ENCODE measurements at regions not wholly inside any gene's neighbourhood (a gene's known extent, or its start where the extent isn't known, plus 50 kb on each side); places are given as distances from the start of the nearest gene placed in this dataset.

- no peaks in the 10 kb centered on the region for H3K36me3 ChIP-seq (ENCODE audit: low read depth)
- H3K9me3 ChIP-seq (ENCODE audit: severe bottlenecking), result no peaks in the 10 kb centered on the region
- H3K4me1 ChIP-seq (ENCODE audit: insufficient read depth, poor library complexity, severe bottlenecking), result peaks cover 7% of the 10 kb centered on the region
- no peaks in the 10 kb centered on the region for H3K27me3 ChIP-seq (ENCODE audit: insufficient read depth, poor library complexity, severe bottlenecking)
- H3K4me3 ChIP-seq (ENCODE audit: severe bottlenecking), result no peak overlapping the region
- H3K27ac ChIP-seq (ENCODE audit: poor library complexity, severe bottlenecking), result no peak overlapping the region
- no peak for DNase-seq (ENCODE audit: low spot score)
- TF ChIP-seq, protein P1, sequence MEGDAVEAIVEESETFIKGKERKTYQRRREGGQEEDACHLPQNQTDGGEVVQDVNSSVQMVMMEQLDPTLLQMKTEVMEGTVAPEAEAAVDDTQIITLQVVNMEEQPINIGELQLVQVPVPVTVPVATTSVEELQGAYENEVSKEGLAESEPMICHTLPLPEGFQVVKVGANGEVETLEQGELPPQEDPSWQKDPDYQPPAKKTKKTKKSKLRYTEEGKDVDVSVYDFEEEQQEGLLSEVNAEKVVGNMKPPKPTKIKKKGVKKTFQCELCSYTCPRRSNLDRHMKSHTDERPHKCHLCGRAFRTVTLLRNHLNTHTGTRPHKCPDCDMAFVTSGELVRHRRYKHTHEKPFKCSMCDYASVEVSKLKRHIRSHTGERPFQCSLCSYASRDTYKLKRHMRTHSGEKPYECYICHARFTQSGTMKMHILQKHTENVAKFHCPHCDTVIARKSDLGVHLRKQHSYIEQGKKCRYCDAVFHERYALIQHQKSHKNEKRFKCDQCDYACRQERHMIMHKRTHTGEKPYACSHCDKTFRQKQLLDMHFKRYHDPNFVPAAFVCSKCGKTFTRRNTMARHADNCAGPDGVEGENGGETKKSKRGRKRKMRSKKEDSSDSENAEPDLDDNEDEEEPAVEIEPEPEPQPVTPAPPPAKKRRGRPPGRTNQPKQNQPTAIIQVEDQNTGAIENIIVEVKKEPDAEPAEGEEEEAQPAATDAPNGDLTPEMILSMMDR (IDR thresholded peaks at IDR 0.05; ENCODE audit: poor library complexity, severe bottlenecking), result no peak
- ATAC-seq (ENCODE audit: low read depth), result no peak; the same call in 2 of the 3 replicates
These were observed 484.6 kb downstream of the GATA3 start for GRCh38 chr10:8539056-8539455.

DNA sequence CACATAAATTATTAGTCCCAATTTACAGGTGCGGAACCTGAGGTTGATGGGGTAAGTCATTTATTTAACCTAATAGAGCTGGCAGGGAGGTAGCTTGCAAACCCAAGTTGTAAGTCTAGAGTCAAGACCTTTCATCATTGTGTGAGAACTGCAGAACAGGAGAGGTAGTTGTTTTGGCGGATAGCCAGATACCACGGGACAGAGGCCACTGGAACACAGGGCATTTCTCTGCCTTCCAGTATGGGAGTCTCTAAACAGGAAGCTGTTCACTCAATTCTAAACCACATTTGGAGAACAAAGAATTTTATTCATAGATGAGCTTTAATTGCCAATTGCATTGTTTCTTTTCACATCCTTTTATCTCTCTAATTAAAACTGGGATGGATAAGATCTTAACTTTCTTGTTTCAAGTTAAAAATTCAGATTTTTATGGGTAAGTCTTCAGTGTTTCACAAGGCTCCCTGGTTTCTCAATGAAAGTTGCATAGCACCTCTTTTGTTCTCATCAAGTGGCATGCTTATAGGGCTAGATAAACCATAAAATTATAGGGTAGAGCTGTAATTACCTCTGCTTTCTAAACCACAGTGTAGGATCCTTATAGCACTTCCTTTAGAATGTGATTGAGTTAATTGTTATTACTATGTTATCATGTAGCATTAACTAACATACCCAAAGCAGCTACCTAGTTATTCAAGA lies 489.0 kb downstream of the GATA3 start:
- ATAC-seq (ENCODE audit: low read depth) (no peak; the same call in 1 of the 3 replicates), DNase-seq (ENCODE audit: low spot score) (no peak)
- Histone ChIP-seq H3K36me3 (ENCODE audit: low read depth) (no peaks in the 10 kb centered on the region), H3K4me1 (ENCODE audit: insufficient read depth, poor library complexity, severe bottlenecking) (peaks cover 11% of the 10 kb centered on the region), H3K9me3 (ENCODE audit: severe bottlenecking) (no peaks in the 10 kb centered on the region), H3K27me3 (ENCODE audit: insufficient read depth, poor library complexity, severe bottlenecking) (no peaks in the 10 kb centered on the region), H3K27ac (ENCODE audit: poor library complexity, severe bottlenecking) (peak overlapping the region; percentile 13), H3K4me3 (ENCODE audit: severe bottlenecking) (no peak overlapping the region)
- TF ChIP-seq, protein P1 (IDR thresholded peaks at IDR 0.05; ENCODE audit: poor library complexity, severe bottlenecking), result no peak

GRCh38 chr10:8544057-8544380 lies 489.5 kb downstream of the GATA3 start:
- peak overlapping the region; percentile 13 for H3K27ac ChIP-seq (ENCODE audit: poor library complexity, severe bottlenecking)
- H3K4me3 ChIP-seq (ENCODE audit: severe bottlenecking), result no peak overlapping the region
- no peaks in the 10 kb centered on the region for H3K27me3 ChIP-seq (ENCODE audit: insufficient read depth, poor library complexity, severe bottlenecking)
- ATAC-seq (ENCODE audit: low read depth) (peak; percentile 93), DNase-seq (ENCODE audit: low spot score) (no peak)
- TF ChIP-seq, protein P1 (IDR thresholded peaks at IDR 0.05; ENCODE audit: poor library complexity, severe bottlenecking), result no peak
- H3K9me3 ChIP-seq (ENCODE audit: severe bottlenecking), result no peaks in the 10 kb centered on the region
- peaks cover 11% of the 10 kb centered on the region for H3K4me1 ChIP-seq (ENCODE audit: insufficient read depth, poor library complexity, severe bottlenecking)
- no peaks in the 10 kb centered on the region for H3K36me3 ChIP-seq (ENCODE audit: low read depth)

GRCh38 chr10:8544500-8544899 lies 490.0 kb downstream of the GATA3 start:
- DNase-seq (ENCODE audit: low spot score), result no peak
- H3K4me1 ChIP-seq (ENCODE audit: insufficient read depth, poor library complexity, severe bottlenecking), result peaks cover 11% of the 10 kb centered on the region
- no peaks in the 10 kb centered on the region for H3K36me3 ChIP-seq (ENCODE audit: low read depth)
- H3K27ac ChIP-seq (ENCODE audit: poor library complexity, severe bottlenecking), result peak overlapping the region; percentile 13
- H3K9me3 ChIP-seq (ENCODE audit: severe bottlenecking), result no peaks in the 10 kb centered on the region
- H3K27me3 ChIP-seq (ENCODE audit: insufficient read depth, poor library complexity, severe bottlenecking), result no peaks in the 10 kb centered on the region
- no peak overlapping the region for H3K4me3 ChIP-seq (ENCODE audit: severe bottlenecking)
- TF ChIP-seq, protein P1 (IDR thresholded peaks at IDR 0.05; ENCODE audit: poor library complexity, severe bottlenecking), result no peak
- ATAC-seq (ENCODE audit: low read depth), result no peak

DNA sequence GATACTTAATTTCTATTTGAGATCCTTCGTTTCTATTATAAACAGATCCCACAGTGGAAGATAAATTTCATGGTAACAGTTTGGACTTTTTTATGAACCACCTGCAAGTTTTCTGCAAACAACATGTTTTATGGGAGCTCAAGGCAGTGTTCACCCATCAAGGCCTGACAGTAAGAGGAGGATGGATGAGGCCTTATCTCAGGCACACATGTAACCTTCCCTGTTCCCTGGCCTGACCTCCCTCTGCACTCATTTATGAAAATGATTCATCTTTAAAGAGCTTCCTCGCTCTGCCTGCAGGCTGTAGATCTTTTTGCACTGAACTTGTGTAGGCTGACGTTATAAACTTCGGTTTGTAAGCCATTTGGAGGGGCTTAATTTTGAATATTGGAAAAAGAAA lies 500.1 kb downstream of the GATA3 start:
- DNase-seq (ENCODE audit: low spot score), result no peak
- Histone ChIP-seq H3K36me3 (ENCODE audit: low read depth) (no peaks in the 10 kb centered on the region), H3K4me1 (ENCODE audit: insufficient read depth, poor library complexity, severe bottlenecking) (peaks cover 7% of the 10 kb centered on the region), H3K27me3 (ENCODE audit: insufficient read depth, poor library complexity, severe bottlenecking) (no peaks in the 10 kb centered on the region), H3K9me3 (ENCODE audit: severe bottlenecking) (no peaks in the 10 kb centered on the region), H3K27ac (ENCODE audit: poor library complexity, severe bottlenecking) (no peak overlapping the region), H3K4me3 (ENCODE audit: severe bottlenecking) (no peak overlapping the region)
- ATAC-seq (ENCODE audit: low read depth), result no peak
- TF ChIP-seq, protein P1 (IDR thresholded peaks at IDR 0.05; ENCODE audit: poor library complexity, severe bottlenecking), result no peak

Data from RWPE2 (cell line).